ENCODE measurements at regions not wholly inside any gene's neighbourhood (a gene's known extent, or its start where the extent isn't known, plus 50 kb on each side); places are given as distances from the start of the nearest gene placed in this dataset.

DNA sequence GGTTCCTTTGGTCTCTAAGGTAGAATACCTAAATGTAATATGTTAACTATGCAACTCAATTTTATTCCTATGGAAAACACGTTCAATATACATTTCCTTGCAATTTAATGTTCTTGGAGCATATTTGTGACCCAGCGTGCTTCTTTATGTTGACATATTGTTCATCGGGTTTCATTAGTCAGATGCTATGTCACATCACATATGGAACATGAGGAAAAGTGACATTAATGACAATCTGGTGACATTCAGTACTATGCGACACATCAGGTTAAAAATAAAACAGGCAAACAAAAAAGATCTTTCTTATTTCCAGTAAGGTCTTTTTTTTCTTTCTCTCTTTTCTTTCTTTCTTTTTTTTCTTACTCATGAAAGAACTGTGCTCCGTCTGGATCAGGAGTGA lies 135.6 kb upstream of the SMIM21 start:
- DNase-seq = no peak

DNA sequence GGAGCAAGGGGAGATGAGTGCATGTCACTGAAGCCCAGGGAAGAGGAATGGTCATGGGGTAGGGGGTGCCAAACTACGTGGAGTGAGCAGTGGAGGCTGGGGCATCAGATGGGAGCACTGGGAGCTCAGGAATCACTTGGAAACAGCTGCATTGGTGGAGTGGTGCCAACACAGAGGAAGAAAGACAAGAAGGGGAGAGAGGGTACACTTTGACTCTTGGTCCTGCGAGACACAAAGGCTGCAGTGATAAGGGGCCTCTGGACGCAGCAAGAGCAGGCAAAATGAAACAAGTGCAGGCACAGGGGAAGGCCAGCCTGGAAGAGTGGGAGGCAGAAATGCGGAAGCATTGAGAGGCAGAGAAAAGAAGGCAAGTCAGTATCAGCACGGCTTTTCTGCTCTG lies 134.7 kb upstream of the SMIM21 start:
- DNase-seq = no peak

DNA sequence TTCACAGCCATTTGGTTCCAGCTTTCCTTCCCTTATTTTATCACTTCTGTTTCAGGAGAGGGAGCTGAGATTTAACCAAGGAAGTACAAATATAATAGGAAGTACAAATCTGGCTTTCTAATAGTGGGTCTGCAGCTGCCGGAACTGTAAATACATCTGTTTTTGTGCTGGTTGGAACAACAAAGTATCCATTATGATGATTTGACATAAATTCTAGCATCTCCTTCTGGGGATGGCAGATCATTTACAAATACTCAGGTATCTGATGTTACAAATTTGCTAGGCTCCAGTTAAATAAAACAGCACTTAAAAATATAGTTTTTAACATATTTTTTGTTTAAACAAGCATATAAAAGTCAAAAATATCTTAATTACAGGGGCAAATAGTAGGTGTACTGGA lies 131.3 kb upstream of the SMIM21 start:
- no peak for DNase-seq

DNA sequence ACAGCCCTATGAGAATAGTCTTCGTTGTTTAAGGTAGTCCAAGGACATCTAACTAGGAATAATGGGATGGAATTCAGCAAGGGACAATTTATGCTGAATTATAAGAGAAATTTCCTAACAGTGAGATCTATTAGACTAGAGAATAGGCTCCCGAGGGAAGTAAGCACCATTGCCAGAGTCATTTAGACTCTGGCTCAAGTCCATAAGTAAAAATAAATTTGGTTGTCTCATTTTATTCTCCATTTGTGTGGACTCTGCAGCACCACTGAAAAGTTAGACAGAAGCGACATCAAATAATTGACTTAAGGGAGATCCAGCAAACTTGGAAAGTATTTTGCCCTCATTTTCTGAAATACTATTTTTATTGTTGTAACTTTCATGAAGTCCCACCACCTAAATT lies 129.3 kb upstream of the SMIM21 start:
- DNase-seq = no peak

DNA sequence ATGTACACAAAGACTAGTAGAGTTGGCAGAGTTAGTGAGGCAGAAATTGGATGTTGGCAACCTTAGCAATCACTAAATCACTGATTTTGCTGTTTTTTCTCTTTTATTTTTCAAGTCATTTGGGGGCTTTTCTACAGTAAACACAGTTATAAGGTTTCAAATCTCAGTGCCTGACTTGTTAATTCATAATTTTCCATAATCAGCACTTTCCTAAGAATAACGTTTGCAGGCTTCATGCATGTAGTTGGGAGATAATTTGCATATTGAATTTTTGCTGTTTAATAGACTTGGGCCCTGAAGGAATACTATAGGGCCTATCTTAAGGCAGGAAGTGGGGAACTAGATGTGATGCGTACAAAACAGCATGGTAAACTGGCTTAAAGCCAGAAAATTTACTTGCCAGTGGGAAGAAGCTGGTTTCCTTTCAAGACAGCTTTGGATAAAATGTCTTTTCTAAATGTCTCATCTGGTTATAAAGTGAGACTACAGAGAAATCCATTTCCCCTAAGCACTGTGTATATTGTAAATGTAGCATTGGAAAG lies 127.2 kb upstream of the SMIM21 start:
- DNase-seq = no peak

DNA sequence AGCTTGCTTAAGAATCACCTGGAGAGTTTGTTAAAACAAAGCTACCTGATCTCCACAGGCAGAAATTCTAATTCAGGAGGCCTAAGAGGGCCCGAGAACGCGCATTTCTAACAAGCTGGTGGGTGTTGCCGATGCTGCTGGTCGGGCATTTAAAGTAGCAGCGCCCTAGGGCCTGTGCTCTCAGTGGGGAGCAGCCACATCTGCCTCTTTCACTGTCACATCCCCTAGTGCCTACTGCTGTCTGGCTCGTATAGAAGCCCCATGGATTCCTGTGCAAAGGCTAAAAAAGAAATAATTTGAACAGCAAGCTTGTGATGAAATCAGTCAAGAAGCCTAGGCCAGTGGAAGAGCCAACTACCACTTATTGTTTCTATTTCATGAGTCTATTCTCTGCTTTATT lies 126.7 kb upstream of the SMIM21 start:
- DNase-seq = no peak

DNA sequence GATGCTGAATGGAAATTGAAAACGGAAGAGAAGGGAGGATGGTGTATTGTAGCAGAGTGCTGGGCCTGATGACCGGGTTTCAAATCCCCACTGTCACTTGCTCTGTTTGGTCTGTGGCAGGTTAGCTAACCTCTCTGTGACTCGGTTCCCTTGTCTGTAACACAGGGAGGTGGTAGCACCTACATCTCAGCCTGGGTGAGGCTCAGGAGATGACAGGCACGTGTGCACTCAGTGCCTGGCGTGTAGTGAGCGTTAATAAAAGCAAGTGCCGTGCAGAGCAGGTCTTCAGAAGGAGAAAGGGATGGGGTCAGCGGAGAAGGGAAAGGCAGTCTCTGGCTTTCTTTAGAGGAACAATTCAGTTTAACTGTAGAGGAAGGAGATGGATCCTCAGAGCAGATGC lies 125.5 kb upstream of the SMIM21 start:
- no peak for DNase-seq

DNA sequence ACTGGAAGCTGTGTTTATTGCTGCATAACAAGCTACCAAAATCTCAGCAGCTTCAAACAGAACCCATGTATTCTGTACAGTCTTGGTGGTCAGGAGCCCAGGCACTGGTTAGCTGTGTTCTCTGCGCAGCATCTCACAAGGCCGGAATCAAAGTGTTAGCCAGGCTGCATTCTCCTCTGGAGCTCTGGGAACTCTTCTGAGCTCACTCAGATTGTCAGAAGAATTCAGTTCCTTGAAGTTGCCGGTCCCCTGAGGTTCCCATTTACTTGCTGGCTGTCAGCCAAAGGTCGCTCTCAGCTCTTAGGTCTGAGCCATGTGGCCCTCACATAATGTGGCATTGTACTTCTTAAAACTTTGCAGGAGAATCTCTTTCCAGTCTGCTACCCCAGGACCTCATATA lies 123.6 kb upstream of the SMIM21 start:
- no peak for DNase-seq

DNA sequence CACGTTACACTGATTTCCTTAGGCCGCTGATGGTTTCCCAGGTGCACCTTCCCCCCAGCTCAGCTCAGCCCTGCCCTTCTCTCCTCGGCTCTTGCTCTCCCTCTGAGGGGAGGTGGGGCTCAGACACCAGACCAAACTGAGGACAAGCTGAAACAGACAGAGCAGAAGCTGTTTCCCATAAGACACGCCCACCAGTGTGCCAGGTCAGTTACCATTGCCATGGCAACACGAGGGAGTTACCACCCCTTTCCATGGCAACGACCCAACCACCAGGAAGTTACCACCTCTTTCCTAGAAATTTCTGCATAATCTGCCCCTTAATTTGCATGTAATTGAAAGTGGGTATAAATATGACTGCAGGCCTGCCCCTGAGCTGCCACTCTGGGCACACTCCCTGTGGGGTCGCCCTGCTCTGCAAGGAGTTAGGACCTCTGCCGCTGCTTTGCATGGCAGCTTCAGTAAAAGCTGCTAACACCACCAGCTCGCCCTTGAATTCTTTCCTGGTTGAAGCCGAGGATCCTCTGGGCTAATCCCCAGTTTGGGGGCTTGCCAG lies 120.9 kb upstream of the SMIM21 start:
- DNase-seq = no peak

DNA sequence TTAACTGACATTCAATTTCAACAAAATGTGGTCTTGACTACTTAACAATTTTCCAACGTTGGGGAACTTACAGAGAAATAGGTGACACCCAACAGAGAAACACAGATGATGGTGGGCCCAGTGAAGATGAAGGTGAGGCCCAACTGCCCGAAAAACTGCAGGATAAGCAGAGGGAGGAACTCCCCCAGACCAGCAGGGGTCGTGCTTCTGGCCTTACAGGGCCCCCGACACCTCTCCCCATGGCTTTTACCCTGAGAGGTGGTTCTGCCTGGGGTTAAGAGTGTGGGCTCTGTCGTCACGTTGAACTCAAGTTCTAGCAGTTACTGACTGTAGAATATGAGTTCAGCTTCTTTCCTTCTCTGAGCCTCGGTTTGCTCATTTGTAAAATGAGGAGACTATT lies 119.5 kb upstream of the SMIM21 start:
- no peak for DNase-seq

DNA sequence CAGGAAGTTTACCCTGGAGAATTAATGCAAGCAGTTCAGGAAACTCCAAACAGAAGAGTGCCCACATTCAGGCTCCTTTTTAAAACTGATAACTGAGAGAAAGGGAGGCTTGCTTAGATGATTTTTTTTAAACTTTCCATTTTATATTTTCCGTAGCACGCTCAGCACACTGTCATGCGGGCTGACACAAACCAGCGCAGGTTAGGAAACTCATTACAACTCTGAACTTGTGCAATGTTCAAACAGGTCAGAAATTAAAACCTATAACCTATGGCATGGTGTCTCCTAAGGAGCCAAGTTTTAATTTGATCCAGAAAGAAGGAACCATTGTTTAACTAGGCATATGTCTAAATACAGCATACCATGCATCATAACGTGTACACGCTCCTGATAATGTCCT lies 117.7 kb upstream of the SMIM21 start:
- no peak for DNase-seq

DNA sequence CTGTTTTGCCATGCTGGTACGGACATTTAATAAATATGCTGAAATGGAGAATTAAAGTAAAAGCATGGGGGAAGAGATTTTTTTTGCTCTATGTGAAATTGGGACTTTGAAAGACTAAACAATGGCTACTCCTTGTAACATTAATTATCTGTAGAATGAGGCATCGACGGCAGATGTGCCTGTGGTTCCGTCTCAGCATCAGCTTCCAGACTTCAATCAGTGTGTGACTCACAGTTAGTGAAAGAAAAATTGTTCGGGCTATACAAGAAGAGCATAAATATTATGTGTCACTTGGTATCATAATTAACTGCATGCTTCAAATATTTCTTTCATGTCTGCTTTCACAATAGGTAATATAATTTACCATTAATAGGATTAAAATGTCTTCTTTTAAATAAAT lies 117.0 kb upstream of the SMIM21 start:
- no peak for DNase-seq

DNA sequence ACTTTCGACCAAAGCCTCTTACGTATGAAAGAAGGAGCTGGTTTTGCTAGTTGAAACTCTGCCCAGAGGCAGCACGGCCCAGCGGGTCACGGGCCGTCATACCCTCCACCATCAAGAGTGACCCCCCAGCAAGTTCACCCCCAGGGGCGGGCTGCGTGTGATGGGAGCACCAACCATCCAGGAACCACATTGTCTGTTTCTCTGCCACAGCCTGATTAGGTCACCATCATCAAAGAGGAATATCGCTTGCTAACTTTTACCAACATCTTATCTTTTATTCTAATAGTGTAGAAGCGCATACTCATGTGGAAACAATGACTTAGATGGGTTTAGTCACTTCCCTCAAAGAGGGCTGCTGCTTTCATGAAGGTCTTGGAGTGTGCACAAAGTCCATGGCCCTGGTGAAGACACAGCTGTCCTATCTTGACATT lies 116.6 kb upstream of the SMIM21 start:
- no peak for DNase-seq

DNA sequence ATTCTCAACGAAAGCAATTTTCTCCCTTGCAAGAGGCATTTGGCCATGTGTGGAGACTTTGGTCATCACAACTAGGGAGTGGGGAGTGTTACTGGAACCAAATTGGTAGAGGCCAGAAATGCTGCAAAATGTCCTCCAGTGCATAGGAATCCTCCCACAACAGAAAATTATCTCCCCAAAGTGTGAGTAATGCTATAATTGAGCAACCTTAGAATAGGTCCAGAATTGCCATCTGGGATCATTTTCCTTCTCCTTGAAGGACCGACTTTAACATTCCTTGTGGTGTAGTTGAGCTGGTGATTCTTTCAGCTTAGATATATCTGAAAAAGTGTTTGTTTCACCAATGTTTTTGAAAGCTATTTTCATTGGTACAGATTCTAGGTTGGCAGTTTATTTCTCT lies 111.2 kb upstream of the SMIM21 start:
- no peak for DNase-seq

DNA sequence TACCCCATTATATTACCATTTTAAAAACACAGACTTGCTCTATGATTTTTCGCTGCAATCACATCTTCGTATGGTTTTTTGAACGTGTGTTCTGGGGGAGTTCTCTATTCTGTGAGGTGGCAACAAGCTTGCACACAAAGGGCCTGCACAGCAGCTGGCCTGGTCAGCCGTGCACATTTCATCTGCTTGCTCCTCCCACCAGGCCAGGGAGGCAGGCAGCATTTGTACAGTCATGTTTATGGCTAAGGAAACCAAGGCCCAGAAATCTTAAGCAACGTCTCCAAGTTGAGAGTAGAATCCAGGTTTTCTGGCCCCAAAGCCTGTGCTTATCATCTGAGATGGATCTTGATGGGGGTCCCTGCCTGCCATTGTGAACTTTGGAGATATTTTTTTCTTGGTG lies 106.4 kb upstream of the SMIM21 start:
- DNase-seq = no peak

DNA sequence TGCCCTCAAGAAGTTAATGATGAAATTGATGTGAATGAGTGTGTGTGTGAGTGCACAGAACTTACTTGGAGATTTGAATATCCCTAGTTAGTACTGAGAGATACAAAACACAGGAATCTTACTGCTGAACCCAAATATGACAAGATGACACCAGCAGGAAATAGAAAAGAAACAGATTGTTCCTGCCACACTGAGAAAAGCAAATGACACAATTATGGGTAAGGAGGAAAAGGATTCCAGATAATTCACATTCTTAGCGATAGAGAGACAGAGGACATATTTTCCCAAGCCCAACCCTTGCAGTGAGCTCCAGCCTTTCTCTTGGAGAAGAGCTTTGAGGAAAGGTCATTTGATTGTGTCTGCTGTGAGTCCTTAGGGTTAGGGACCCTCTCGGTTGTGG lies 105.7 kb upstream of the SMIM21 start:
- DNase-seq = no peak

DNA sequence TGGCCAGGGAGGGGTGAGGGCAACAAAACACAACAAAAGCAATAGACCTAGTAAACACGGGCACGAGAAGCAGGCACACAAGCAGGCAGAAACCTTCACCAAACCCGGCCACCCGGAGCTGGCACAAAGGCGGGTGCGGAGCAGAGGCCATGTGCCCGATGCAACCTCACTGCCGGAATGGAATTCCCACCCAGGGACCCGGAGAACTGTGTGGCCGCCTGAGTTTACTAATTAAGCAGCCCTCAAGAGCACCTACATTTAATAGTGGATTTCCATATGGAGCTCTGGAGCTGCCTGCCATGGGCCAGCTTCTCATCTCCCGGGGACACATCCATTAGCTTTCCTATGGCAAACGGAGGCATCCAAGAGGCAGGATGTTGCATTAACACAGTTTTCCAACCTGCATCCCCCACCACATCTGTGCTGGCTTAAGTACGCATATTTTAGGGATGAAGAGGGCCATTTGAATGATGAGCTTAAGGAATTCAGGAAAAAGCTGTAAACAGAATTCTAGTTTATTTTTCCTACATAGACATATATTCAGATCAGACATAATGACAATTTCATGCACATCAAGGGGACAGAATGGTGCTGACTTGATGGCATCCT lies 104.5 kb upstream of the SMIM21 start:
- DNase-seq = no peak

DNA sequence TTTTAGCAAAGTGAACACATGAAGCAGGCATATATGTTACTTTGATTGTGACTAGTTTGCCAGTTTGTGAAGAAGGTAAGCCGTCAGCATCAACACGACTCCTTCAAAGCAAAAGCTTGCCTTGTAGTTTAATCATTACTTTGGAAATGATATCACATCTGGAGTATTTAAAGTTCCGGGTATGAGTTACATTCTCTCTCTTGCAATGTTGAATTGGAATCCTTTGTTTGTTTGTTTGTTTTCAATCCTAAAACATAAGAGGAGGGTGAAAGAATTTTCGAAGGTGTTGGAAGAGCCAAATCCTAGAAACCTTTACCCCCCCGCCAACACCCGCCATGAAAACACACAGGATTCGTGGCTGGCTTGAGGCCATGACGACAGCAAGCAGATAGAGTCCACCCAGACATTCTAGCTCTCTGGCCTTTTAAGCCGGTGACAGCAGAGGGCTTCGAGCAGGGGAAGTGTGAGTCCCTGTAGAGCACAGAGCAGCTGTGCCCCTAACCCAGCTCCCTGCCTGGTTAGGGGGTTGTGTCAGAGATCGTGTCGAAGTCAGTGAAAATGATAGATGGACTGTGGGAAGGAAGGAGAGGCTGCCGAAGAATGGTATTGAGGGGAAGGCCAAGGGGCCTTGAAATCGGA lies 103.8 kb upstream of the SMIM21 start:
- no peak for DNase-seq

DNA sequence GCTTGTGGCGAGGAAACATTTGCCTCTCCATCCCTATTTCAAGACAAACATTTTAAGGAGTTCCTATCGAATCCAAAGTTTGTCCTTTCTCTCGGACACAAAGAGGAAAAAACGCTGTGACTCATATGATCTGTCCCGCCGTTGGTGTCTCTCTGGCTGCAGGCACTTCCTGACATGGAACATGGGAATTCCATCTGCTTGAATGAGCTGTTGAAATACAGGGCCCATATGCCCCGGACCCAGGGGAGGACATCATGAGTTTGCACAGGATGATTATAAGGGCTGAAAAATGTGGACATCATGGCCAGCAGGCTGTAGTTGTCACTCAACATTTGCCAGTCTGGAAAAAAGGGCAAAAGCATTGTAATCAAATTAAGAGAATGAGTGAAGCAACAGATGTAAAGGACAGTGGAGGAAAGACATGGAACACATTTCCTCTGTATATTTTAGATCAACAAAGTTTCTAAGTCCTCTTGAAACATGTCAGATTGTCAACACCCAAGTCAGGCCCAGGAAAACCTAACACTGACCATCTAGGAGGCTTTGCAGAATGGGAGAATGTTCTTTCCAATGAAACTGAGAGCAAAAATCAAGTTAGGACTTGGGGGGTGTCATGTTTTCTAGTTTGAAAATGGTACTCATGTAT lies 103.2 kb upstream of the SMIM21 start:
- DNase-seq = no peak

DNA sequence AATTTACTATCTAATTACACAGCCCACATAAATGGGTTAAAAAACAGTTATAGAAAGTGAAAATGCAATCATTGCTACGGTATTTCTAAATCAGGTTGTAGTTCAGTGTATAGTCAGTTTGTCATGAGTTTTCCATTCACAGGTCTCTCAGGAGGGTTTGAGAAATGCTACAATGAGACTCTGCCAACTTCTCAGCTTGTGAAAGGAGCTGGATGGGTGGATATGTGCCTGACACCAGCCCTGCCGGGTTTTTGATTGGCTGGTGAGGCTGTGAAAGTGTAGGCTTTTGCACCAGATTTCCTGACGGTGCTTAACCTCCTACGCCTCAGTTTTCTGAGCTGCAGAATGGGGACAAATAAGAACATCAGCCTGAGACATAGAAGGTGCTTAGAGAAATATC lies 102.6 kb upstream of the SMIM21 start:
- DNase-seq = no peak

DNA sequence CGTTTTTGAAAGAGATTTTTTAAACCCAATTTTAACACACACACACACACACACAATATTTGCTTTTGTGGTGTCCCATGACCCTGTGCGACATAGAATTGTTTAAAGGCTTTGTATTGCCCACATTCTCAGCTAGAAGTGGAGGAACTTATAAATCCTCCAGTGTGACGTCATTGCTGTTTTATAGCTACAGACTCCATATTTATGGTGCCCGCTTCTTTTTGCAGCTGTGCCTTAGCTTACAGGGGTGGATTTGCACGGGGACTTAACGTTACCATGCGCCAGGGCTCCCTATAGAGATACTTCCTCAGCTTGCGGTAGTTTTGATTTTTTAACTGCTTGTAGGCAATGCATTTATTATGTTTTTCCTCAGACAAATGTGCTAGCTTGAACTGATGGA lies 101.9 kb upstream of the SMIM21 start:
- DNase-seq = no peak

DNA sequence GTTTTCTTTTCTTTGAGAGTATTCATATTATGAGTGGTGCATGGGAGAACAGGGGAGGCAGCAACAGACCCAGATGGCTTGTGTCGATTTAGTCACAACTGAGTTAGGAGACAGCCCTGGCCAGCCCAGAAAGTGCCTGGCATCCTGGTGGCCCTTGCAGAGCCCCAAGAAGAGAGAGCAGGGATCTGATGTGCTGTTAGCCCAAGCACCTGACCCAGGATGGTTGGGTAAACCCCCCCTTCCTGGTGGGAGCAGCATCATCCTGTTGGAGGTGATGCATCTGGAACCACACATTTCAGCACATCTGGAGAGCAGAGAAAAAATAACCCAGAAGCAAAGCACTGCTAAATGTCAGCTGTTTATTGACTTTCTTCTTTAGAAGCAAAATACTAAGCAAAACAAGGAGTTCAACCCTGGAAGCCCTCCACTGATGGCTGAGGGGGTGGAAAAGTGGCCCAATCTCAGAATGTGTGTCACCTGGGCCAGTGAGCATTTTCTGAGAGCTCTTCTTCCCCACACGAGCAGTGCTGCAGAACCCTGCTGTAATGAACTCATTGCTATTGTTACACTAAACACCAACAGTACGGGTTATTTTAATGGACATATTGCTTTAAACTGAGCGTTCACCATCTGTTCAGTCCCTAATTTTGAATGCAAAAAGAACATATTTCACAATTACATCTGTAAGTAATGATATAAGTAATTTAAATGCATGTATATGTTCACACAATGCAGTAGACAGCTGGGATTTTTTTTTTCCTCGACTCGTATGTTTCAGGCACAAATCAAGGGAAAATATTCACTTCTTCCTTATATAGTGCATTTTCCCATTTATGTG lies 100.6 kb upstream of the SMIM21 start:
- no peak for DNase-seq

DNA sequence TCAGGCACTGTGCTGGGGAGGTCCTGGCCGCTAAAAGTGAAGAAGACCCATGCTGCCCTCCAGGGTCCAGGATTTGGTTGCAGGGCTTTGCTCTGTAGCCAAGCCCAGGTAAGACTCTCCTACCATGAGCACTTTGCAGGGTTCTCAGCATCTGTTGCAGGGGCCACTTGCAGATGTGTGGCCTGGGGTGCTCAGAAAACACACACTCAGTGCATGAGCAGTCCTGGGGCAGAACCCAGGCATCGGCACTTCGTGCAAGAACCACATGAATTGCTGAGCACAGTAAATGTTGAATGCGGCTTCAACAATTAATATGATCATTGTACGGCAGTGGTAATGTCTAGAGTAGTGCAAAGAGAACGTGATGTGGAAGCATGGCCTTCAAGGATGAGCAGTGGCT lies 98.5 kb upstream of the SMIM21 start:
- DNase-seq = no peak

All from NCI-H510A (cell line).